BJ (cell line): ENCODE measurements at regions not wholly inside any gene's neighbourhood (a gene's known extent, or its start where the extent isn't known, plus 50 kb on each side); places are given as distances from the start of the nearest gene placed in this dataset.

Experiments
- CTCF ChIA-PET: fragments of 350-600 bp; formaldehyde crosslinking; extraction: SDS; loops from one replicate; lab custom pipeline; 2021; ENCODE audit warnings: antibody characterized with exemption, inconsistent platforms; lab: Yijun Ruan, JAX
- POLR2A ChIA-PET: fragments of 300-600 bp; sonication (Branson Sonifier 250); formaldehyde crosslinking; extraction: SDS; loops from one replicate; lab custom pipeline; 2021; ENCODE audit warnings: antibody characterized with exemption; lab: Charles Lee
- DNase-seq: peaks from one replicate; pipeline ENCODE4 v3.0.0-alpha.2; 2011; ENCODE audit warnings: low read depth
- H3K27me3 ChIP-seq: 2 replicates; pipeline ENCODE4 v1.6.0; 2011; ENCODE audit warnings: low read length; ENCODE audit not compliant: control insufficient read depth, insufficient read depth
- H3K36me3 ChIP-seq: 2 replicates; pipeline ENCODE4 v1.5.1; 2011; ENCODE audit warnings: low read length; ENCODE audit not compliant: control insufficient read depth, insufficient read depth
- H3K4me3 ChIP-seq: 2 replicates; pipeline ENCODE4 v1.5.1; 2011; ENCODE audit warnings: low read depth, mild to moderate bottlenecking, control low read depth, low read length
- CTCF ChIP-seq: IDR thresholded peaks from 2 replicates; pipeline ENCODE4 v1.5.1; 2011; ENCODE audit warnings: low read depth, mild to moderate bottlenecking, control low read depth, inconsistent platforms, low read length, moderate library complexity; ENCODE audit not compliant: insufficient read depth

- Histone ChIP-seq H3K36me3 (no peaks in the 10 kb centered on the region), H3K27me3 (no peaks in the 10 kb centered on the region; the same call in 1 of the 2 replicates), H3K4me3 (no peak overlapping the region)
- TF ChIP-seq CTCF = no peak
- no peak for DNase-seq
- POLR2A ChIA-PET = no interaction called here
- CTCF ChIA-PET = interaction anchor here (1.4 to 2.4 kb wide), 2 partner anchors 23 to 260 kb away, joined by 3 to 8 read pairs; no protein-coding TSS in a partner anchor
Measured at GRCh38 chr6:137968455-137968804, 101.4 kb downstream of the TNFAIP3 start.

- Histone ChIP-seq H3K4me3 (no peak overlapping the region), H3K27me3 (no peaks in the 10 kb centered on the region; the same call in 1 of the 2 replicates), H3K36me3 (no peaks in the 10 kb centered on the region)
- no peak for TF ChIP-seq CTCF
- DNase-seq = no peak
- CTCF ChIA-PET = interaction anchor here (1.4 to 2.4 kb wide), 2 partner anchors 24 to 260 kb away, joined by 3 to 8 read pairs; no protein-coding TSS in a partner anchor
- POLR2A ChIA-PET = no interaction called here
Measured at GRCh38 chr6:137968901-137969300, 101.8 kb downstream of the TNFAIP3 start.

GRCh38 chr6:137969874-137970273, 102.8 kb downstream of the TNFAIP3 start:
- TF ChIP-seq CTCF = no peak
- POLR2A ChIA-PET = no interaction called here

GRCh38 chr6:137970368-137970767, 103.3 kb downstream of the TNFAIP3 start:
- TF ChIP-seq CTCF = no peak
- Histone ChIP-seq H3K27me3 (no peaks in the 10 kb centered on the region; the same call in 1 of the 2 replicates), H3K4me3 (no peak overlapping the region), H3K36me3 (no peaks in the 10 kb centered on the region)
- no peak for DNase-seq
- POLR2A ChIA-PET = no interaction called here
- CTCF ChIA-PET = interaction anchor here (1.4 kb wide), 1 partner anchor 262 kb away, joined by 3 read pairs; no protein-coding TSS in a partner anchor

More at GRCh38 chr6:137969874-137970273, 102.8 kb downstream of the TNFAIP3 start:
- Histone ChIP-seq H3K4me3 (no peak overlapping the region), H3K27me3 (no peaks in the 10 kb centered on the region; the same call in 1 of the 2 replicates), H3K36me3 (no peaks in the 10 kb centered on the region)
- no peak for DNase-seq
- CTCF ChIA-PET = interaction anchor here (1.4 kb wide), 1 partner anchor 25 kb away, joined by 3 read pairs; no protein-coding TSS in a partner anchor

GRCh38 chr6:137973201-137973600, 106.1 kb downstream of the TNFAIP3 start:
- ChIA-PET POLR2A (no interaction called here), CTCF (interaction anchor here (1.3 kb wide), 1 partner anchor 28 kb away, joined by 3 read pairs; no protein-coding TSS in a partner anchor)
- Histone ChIP-seq H3K36me3 (no peaks in the 10 kb centered on the region), H3K27me3 (no peaks in the 10 kb centered on the region; the same call in 1 of the 2 replicates), H3K4me3 (no peak overlapping the region)
- no peak for DNase-seq
- TF ChIP-seq CTCF = no peak
